Esophagus mucosa (tissue), 1 donor: ENCODE measurements at regions not wholly inside any gene's neighbourhood (a gene's known extent, or its start where the extent isn't known, plus 50 kb on each side); places are given as distances from the start of the nearest gene placed in this dataset.
"Not testable (repeated sequence)": the region's sequence is repeated elsewhere in the genome, so short reads cannot be mapped to it uniquely, and the experiment has no call there.

Experiments used
- ATAC-seq: fragments of 200-7000 bp; cut with Tn5 transposase; one replicate; pipeline ENCODE4 v1.9.1; 2020
- donor health status: DM: yes; HTN: yes; CAD: no.

DNA sequence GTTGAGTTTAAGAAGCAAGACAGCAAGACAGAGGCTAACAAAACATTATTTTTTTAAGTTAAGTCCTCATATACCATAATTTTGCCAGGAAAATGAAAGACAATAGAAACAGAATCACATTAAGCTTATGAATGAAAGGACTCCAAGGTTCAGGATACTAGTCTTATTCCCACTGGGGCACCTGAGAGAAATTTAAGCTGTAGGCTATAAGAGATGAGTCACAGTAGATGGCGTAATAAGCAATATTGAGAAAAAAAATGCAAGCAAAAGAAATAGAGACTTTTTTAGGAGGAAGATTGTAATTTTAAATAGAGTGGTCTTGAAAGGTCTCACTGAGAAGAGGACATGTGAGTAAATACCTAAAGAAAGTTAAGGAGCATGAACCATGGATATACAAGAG is 57.1 kb upstream of the KIF2B start:
- ATAC-seq = no peak

DNA sequence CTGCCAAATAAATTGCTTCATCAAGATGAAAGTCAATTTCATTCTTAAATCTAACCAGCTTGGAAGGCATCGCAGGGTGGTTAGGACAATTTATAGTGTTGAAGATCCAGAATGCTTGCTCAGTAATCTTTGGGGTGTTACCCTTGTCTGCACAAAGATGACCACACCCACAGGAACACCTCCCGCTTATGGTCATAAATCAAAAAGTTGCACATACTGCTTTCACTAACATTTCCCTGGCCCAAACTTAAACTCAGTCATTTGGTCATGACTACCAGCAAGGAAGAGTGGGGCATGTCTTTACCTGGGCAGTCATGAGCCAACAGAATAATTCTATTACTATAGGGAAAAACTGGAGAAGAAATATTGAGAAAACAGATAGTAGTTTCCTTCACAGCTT is 57.6 kb upstream of the KIF2B start:
- ATAC-seq = peak; percentile 72

GRCh38 chr17:53757559-53757958 is 65.2 kb upstream of the KIF2B start:
- ATAC-seq = no peak

- not testable (repeated sequence) for ATAC-seq
Observed at GRCh38 chr17:53757116-53757515, 65.6 kb upstream of the KIF2B start.

- ATAC-seq = peak; percentile 77
Observed at GRCh38 chr17:53749178-53749577, 73.5 kb upstream of the KIF2B start.

GRCh38 chr17:53748159-53748820 is 74.4 kb upstream of the KIF2B start:
- ATAC-seq = not testable (repeated sequence)

GRCh38 chr17:53740312-53740711 is 82.4 kb upstream of the KIF2B start:
- ATAC-seq = no peak

DNA sequence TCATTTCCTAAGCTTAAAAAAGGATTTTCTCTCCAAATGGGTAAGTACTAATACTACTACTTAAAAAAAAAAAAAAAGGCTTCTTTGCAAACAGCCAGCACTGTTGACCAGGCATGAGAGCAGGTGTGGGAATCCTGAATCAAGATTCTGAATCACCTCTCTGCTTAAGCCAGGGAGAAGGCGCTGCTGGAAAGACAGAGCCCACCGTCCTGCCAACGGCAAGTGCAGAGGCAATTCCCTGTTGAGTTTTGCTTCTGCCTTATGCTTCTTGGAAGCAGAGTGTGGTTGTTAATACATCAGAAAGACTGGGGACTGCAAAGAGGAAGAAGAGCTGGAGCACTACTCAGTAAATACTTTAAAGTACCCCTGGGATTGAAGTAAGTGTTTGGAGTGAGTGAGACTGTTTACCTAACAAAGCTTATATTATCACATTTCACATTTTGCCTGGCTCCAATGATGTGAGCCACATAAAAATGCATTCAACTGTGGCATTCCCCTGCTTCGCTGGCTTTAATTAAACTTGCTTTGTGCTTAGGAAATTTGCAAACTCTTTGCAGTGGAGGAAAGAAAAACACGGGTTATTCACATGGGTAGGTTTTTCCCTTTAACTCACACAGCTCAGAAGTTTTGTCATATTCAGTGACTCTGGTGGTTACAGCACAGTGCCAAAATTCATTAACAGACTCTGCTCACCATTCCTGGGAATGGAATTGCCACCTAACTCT is 86.0 kb upstream of the KIF2B start:
- no peak for ATAC-seq

- ATAC-seq = no peak
Observed at GRCh38 chr17:53724726-53725125, 98.0 kb upstream of the KIF2B start.

- ATAC-seq = no peak
Observed at GRCh38 chr17:53722407-53722806, 100.3 kb upstream of the KIF2B start.

DNA sequence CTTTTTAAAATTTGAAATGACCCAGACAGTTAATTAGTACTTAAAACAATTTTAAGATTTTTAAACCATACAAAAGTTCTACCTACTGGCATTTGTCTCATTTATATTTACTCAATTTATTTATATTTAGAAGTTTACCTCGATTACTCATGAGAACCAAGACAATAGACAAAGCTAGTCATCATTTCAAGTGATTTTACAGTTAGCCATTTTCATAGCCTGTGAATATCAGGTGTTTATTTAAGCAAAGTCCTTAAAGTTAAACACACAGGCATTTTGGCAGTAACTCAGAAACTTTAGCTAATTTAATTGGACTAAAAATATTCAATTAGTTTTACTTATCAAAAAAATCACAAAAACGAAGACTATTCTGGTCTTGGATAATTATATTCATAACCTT is 101.6 kb upstream of the KIF2B start:
- ATAC-seq = no peak

GRCh38 chr17:53719229-53719628 is 103.5 kb upstream of the KIF2B start:
- ATAC-seq = no peak

GRCh38 chr17:53707566-53707965 is 115.2 kb upstream of the KIF2B start:
- ATAC-seq = no peak

GRCh38 chr17:53696286-53696685 is 126.4 kb upstream of the KIF2B start:
- ATAC-seq = no peak

DNA sequence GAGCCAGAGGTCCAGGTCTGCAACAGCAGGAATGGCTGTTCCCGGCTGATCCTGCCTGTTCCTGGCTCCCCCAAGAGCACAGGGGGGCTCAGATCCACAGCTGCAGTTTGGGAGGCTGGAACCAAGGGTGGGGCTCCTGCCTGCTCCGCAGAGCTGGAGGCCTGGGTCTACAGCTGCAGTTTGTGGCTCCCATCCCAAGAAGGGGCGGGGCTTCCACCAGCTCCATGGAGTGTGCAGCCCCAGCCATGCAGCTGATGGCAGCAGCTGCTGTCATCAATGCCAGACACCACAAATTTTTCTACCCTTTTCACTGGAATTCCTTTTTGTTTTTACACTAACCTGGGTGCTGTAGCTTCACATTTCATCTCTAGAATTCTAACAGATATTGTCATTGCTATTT is 135.4 kb upstream of the KIF2B start:
- ATAC-seq = no peak

DNA sequence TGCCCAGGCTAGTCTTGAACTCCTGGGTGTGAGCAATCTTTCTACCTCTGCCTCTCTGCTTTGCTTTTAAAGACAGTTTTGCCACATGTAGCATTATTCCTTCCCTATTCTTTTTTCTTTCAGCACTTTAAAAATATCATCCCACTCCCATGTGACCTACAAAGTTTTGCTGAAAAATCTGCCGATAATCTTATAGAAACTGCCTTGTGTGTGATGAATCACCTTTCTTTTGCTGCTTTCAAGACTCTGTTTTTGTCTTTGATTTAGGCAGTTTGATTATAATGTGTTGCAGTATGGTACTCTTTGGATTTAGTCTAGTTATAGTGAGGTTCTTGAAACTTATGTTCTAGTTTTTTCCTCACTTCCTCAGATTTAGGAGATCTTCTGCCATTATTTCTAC is 142.0 kb upstream of the KIF2B start:
- ATAC-seq = no peak

GRCh38 chr17:53668854-53669253 is 153.9 kb upstream of the KIF2B start:
- no peak for ATAC-seq

- ATAC-seq = no peak
Observed at GRCh38 chr17:53662608-53663007, 160.1 kb upstream of the KIF2B start.

DNA sequence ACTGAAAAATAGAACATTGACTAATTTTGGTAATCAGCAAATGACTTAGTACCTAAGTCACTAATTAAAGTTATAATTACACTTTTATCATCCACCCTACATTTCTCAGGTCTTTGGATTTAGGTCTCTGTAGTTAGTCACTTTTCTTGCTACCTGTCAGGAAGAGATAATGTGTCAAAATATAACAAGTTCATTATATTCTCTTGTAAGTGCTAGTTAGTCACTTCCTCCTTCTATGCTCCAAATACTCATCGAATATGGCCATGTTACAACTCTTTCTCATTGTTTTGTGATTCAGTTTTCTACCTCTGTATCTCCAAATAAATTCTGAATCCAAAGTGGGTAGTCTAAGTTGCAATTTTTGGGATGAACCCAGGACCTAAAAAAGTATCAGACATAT is 163.5 kb upstream of the KIF2B start:
- ATAC-seq = no peak

- ATAC-seq = no peak
Observed at GRCh38 chr17:53655591-53655990, 167.1 kb upstream of the KIF2B start.

DNA sequence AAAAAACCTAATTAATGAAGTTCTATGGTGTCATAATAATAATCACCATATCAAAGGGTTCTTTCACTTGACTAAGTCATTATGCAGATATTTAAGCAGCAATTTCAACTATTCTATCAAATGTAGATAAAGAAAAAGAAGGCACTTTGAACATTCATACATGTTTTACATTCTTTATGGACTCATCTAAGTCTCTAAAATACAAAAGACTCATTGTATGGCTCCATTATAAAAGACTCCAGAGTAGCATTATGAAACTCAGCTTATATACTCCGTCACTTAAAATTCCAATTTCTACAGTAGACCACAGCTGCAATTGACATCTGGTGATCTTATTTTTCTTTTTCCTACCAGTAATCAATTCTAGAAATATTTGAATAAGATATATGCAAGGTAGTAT is 173.5 kb upstream of the KIF2B start:
- ATAC-seq = no peak

DNA sequence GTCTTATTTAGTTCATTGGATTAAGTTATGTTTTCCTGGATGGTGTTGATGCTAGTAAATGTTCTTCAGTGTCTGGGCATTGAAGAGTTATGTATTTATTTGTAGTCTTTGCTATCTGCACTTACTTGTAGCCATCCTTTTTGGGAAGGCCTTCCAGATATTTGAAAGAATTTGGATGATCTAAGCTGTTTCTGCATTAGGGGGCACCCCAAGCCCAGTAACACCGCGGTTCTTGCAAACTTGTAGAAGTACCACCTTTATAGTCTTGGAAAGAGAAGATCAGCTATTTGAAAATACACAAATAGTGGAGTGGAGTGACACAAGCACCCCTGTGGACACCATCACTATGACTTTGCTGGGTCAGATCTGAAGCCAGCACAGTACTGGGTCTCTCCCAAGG is 175.9 kb upstream of the KIF2B start:
- ATAC-seq = no peak

DNA sequence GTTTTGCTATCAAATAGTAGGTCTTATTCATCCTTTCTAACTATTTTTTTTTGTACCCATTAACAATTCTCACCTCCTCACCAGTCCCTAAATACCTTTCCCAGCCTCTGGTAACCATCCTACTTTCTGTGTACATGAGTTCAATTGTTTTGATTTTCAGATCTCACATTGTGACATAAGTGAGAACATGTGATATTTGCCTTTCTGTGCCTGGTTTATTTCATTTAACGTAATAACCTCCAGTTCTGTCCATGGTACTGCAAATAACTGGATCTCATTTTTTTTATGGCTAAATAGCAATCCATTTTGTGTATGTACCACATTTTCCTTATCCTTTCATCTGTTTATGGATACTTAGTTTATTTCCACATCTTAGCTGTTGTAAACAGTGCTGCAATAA is 181.9 kb upstream of the KIF2B start:
- no peak for ATAC-seq

DNA sequence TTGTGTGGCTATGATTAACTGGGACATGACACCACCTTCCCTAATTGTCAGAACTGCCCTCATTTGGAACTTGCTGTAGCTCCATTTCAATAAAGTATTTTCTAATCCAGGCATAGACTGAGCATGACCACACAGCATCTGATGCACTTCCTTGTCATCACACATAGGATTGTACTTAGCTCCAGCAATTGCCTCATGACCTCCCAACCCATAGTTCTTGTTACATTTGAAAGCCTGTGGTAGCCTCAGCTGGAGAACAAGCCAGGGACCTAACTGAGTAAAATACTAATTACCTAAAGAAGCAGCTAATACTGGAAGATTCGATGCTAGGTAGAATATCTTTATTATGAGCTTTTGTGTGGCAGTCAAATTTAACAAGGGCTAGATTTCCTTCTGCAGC is 187.3 kb upstream of the KIF2B start:
- no peak for ATAC-seq

DNA sequence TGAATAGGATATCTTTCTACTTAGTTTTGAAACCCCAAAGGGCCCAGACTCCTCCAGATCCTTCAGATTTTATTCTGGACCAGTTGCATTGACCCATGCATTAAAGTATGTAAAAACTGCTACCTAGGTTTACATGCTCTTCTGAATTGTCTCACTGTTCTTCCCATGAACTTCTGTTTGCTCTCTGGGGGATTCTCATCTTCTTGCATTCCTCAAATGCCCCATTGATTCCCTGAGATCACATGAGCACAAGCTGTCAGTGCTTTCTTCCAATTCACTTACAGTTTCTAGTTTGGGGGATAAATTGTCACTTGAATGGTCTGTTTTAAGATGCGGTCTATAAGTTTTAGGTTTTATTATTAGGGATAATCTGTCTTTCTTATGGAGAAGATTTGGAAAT is 188.9 kb upstream of the KIF2B start:
- ATAC-seq = no peak
